ENCODE measurements at regions not wholly inside any gene's neighbourhood (a gene's known extent, or its start where the extent isn't known, plus 50 kb on each side); places are given as distances from the start of the nearest gene placed in this dataset.

GRCh38 chr6:22903826-22904225 lies 334.5 kb downstream of the HDGFL1 start:
- TF ChIP-seq CTCF (conservative IDR thresholded peaks at IDR 0.05) = no peak
- no peak for TF ChIP-seq EZH2 (IDR thresholded peaks at IDR 0.05; ENCODE audit: low read depth)
